SU-DHL-6 (cell line): ENCODE measurements at regions not wholly inside any gene's neighbourhood (a gene's known extent, or its start where the extent isn't known, plus 50 kb on each side); places are given as distances from the start of the nearest gene placed in this dataset.

Source experiments
- EZH2phosphoT487 ChIP-seq: fragments of 200-600 bp; sonication (generic), shearing (Covaris generic); conservative IDR thresholded peaks from 2 replicates; pipeline ENCODE4 v1.6.1; 2018; ENCODE audit warnings: mild to moderate bottlenecking, antibody characterized with exemption, low read length, moderate library complexity, mixed read lengths
- TF ChIP-seq, protein P1 (sequence below): fragments of 200-600 bp; sonication (generic); IDR thresholded peaks from one replicate; pipeline ENCODE4 v1.5.1; 2017; ENCODE audit warnings: antibody characterized with exemption, mild to moderate bottlenecking, low read length, moderate library complexity; ENCODE audit not compliant: insufficient read depth, poor library complexity, severe bottlenecking

GRCh38 chr6:23784301-23784919 is 341.6 kb upstream of the NRSN1 start:
- TF ChIP-seq, protein P1, sequence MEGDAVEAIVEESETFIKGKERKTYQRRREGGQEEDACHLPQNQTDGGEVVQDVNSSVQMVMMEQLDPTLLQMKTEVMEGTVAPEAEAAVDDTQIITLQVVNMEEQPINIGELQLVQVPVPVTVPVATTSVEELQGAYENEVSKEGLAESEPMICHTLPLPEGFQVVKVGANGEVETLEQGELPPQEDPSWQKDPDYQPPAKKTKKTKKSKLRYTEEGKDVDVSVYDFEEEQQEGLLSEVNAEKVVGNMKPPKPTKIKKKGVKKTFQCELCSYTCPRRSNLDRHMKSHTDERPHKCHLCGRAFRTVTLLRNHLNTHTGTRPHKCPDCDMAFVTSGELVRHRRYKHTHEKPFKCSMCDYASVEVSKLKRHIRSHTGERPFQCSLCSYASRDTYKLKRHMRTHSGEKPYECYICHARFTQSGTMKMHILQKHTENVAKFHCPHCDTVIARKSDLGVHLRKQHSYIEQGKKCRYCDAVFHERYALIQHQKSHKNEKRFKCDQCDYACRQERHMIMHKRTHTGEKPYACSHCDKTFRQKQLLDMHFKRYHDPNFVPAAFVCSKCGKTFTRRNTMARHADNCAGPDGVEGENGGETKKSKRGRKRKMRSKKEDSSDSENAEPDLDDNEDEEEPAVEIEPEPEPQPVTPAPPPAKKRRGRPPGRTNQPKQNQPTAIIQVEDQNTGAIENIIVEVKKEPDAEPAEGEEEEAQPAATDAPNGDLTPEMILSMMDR = no peak
- no peak for TF ChIP-seq EZH2phosphoT487
